ENCODE measurements at regions not wholly inside any gene's neighbourhood (a gene's known extent, or its start where the extent isn't known, plus 50 kb on each side); places are given as distances from the start of the nearest gene placed in this dataset.
A peak's percentile ranks its signal among the peaks of the same experiment; 100 is the strongest.

- H3K23ac ChIP-seq (ENCODE audit: low read length): no peak overlapping the region
- H2BK5ac ChIP-seq (ENCODE audit: low read depth, low read length, poor library complexity): no peak overlapping the region
- H4K12ac ChIP-seq (ENCODE audit: low read depth, low read length): no peak overlapping the region
- H2AK5ac ChIP-seq (ENCODE audit: low read length): no peak overlapping the region
- H3K14ac ChIP-seq (ENCODE audit: low read length): no peak overlapping the region
- H3K9me3 ChIP-seq (ENCODE audit: insufficient read depth, low read depth, low read length): no peaks in the 10 kb centered on the region
- H3K79me1 ChIP-seq (ENCODE audit: low read length): no peaks in the 10 kb centered on the region
- H2BK12ac ChIP-seq (ENCODE audit: low read length): no peak overlapping the region
- WGBS (ENCODE audit: extremely low coverage, insufficient coverage, insufficient read length): no CpG with 5 or more reads among the region's 2 CpGs
- no peak overlapping the region for H3K4me2 ChIP-seq (ENCODE audit: low read length)
- no peaks in the 10 kb centered on the region for H3K79me2 ChIP-seq (ENCODE audit: control insufficient read depth, insufficient read depth, low read length, poor library complexity)
- H3K36me3 ChIP-seq (ENCODE audit: control insufficient read depth in 1 of 2, insufficient read depth in 2 of 2, low read length in 2 of 2): no peaks in the 10 kb centered on the region
- no peak overlapping the region for H4K8ac ChIP-seq (ENCODE audit: low read depth, low read length)
- peaks cover 0 to 10% of the 10 kb centered on the region in 2 experiments for H3K4me1 ChIP-seq (ENCODE audit: control insufficient read depth in 1 of 2, insufficient read depth in 2 of 2, low read length in 2 of 2)
- no peak overlapping the region for H4K91ac ChIP-seq (ENCODE audit: low read depth, low read length)
- H3K27me3 ChIP-seq (ENCODE audit: insufficient read depth, low read length): no peaks in the 10 kb centered on the region
- DNase-seq: no peak
- no peak overlapping the region for H3K27ac ChIP-seq (ENCODE audit: low read depth, low read length)
- H2AFZ ChIP-seq (ENCODE audit: insufficient read depth, low read length, poor library complexity): no peak overlapping the region
- H3K18ac ChIP-seq (ENCODE audit: low read length): no peak overlapping the region
- no peak overlapping the region for H3K4ac ChIP-seq (ENCODE audit: low read depth, low read length)
- no peak overlapping the region for H3K4me3 ChIP-seq (ENCODE audit: low read depth, low read length)
- no peak overlapping the region for H3K9ac ChIP-seq (ENCODE audit: low read length)
- H2BK120ac ChIP-seq (ENCODE audit: insufficient read depth, low read length, poor library complexity): no peak overlapping the region
Measured at GRCh38 chr18:2301316-2301715, 270.0 kb downstream of the METTL4 start.

GRCh38 chr18:2302012-2302411 is 269.3 kb downstream of the METTL4 start:
- Histone ChIP-seq H2AFZ (ENCODE audit: insufficient read depth, low read length, poor library complexity) (no peak overlapping the region), H3K23ac (ENCODE audit: low read length) (no peak overlapping the region)

GRCh38 chr18:2302628-2303516 is 268.4 kb downstream of the METTL4 start:
- Histone ChIP-seq H3K79me2 (ENCODE audit: control insufficient read depth, insufficient read depth, low read length, poor library complexity) (no peaks in the 10 kb centered on the region), H3K27ac (ENCODE audit: low read depth, low read length) (peak overlapping the region; percentile 2), H3K4me1 (ENCODE audit: control insufficient read depth in 1 of 2, insufficient read depth in 2 of 2, low read length in 2 of 2) (peaks cover 0 to 10% of the 10 kb centered on the region in 2 experiments), H3K4me2 (ENCODE audit: low read length) (peak overlapping the region; percentile 28), H3K36me3 (ENCODE audit: control insufficient read depth in 1 of 2, insufficient read depth in 2 of 2, low read length in 2 of 2) (no peaks in the 10 kb centered on the region), H3K14ac (ENCODE audit: low read length) (no peak overlapping the region), H4K91ac (ENCODE audit: low read depth, low read length) (peak overlapping the region; percentile 34), H3K23ac (ENCODE audit: low read length) (no peak overlapping the region), H3K79me1 (ENCODE audit: low read length) (no peaks in the 10 kb centered on the region), H3K18ac (ENCODE audit: low read length) (no peak overlapping the region), H2AFZ (ENCODE audit: insufficient read depth, low read length, poor library complexity) (no peak overlapping the region), H3K4me3 (ENCODE audit: low read depth, low read length) (no peak overlapping the region), H3K9me3 (ENCODE audit: insufficient read depth, low read depth, low read length) (no peaks in the 10 kb centered on the region), H4K8ac (ENCODE audit: low read depth, low read length) (no peak overlapping the region), H2BK120ac (ENCODE audit: insufficient read depth, low read length, poor library complexity) (no peak overlapping the region), H3K9ac (ENCODE audit: low read length) (no peak overlapping the region), H2AK5ac (ENCODE audit: low read length) (no peak overlapping the region), H2BK12ac (ENCODE audit: low read length) (peak overlapping the region; percentile 17), H4K12ac (ENCODE audit: low read depth, low read length) (no peak overlapping the region), H3K27me3 (ENCODE audit: insufficient read depth, low read length) (no peaks in the 10 kb centered on the region), H2BK5ac (ENCODE audit: low read depth, low read length, poor library complexity) (no peak overlapping the region), H3K4ac (ENCODE audit: low read depth, low read length) (no peak overlapping the region)
- WGBS (ENCODE audit: extremely low coverage, insufficient coverage, insufficient read length): no CpG with 5 or more reads among the region's 10 CpGs
- DNase-seq: peak; percentile 78 to 83

More at GRCh38 chr18:2302012-2302411, 269.3 kb downstream of the METTL4 start:
- H3K4me2 ChIP-seq (ENCODE audit: low read length): no peak overlapping the region
- no peak overlapping the region for H3K18ac ChIP-seq (ENCODE audit: low read length)
- no peaks in the 10 kb centered on the region for H3K79me2 ChIP-seq (ENCODE audit: control insufficient read depth, insufficient read depth, low read length, poor library complexity)
- H3K9me3 ChIP-seq (ENCODE audit: insufficient read depth, low read depth, low read length): no peaks in the 10 kb centered on the region
- H3K4me1 ChIP-seq (ENCODE audit: control insufficient read depth in 1 of 2, insufficient read depth in 2 of 2, low read length in 2 of 2): peaks cover 0 to 10% of the 10 kb centered on the region in 2 experiments
- no peak overlapping the region for H3K14ac ChIP-seq (ENCODE audit: low read length)
- no peak overlapping the region for H3K4ac ChIP-seq (ENCODE audit: low read depth, low read length)
- H2AK5ac ChIP-seq (ENCODE audit: low read length): no peak overlapping the region
- no peak overlapping the region for H2BK120ac ChIP-seq (ENCODE audit: insufficient read depth, low read length, poor library complexity)
- no peak overlapping the region for H2BK5ac ChIP-seq (ENCODE audit: low read depth, low read length, poor library complexity)
- no peak overlapping the region for H3K9ac ChIP-seq (ENCODE audit: low read length)
- no peak overlapping the region for H3K27ac ChIP-seq (ENCODE audit: low read depth, low read length)
- DNase-seq: no peak
- H3K79me1 ChIP-seq (ENCODE audit: low read length): no peaks in the 10 kb centered on the region
- no peaks in the 10 kb centered on the region for H3K36me3 ChIP-seq (ENCODE audit: control insufficient read depth in 1 of 2, insufficient read depth in 2 of 2, low read length in 2 of 2)
- no peaks in the 10 kb centered on the region for H3K27me3 ChIP-seq (ENCODE audit: insufficient read depth, low read length)
- no peak overlapping the region for H4K8ac ChIP-seq (ENCODE audit: low read depth, low read length)
- no peak overlapping the region for H3K4me3 ChIP-seq (ENCODE audit: low read depth, low read length)
- no peak overlapping the region for H4K91ac ChIP-seq (ENCODE audit: low read depth, low read length)
- no peak overlapping the region for H2BK12ac ChIP-seq (ENCODE audit: low read length)
- WGBS (ENCODE audit: extremely low coverage, insufficient coverage, insufficient read length): no CpG with 5 or more reads among the region's 1 CpG
- no peak overlapping the region for H4K12ac ChIP-seq (ENCODE audit: low read depth, low read length)

GRCh38 chr18:2303517-2304238 is 267.6 kb downstream of the METTL4 start:
- Histone ChIP-seq H3K4me1 (ENCODE audit: control insufficient read depth in 1 of 2, insufficient read depth in 2 of 2, low read length in 2 of 2) (peaks cover 0 to 10% of the 10 kb centered on the region in 2 experiments), H2AFZ (ENCODE audit: insufficient read depth, low read length, poor library complexity) (no peak overlapping the region), H2BK12ac (ENCODE audit: low read length) (no peak overlapping the region), H3K9ac (ENCODE audit: low read length) (no peak overlapping the region), H3K4me2 (ENCODE audit: low read length) (no peak overlapping the region), H3K4ac (ENCODE audit: low read depth, low read length) (no peak overlapping the region), H3K36me3 (ENCODE audit: control insufficient read depth in 1 of 2, insufficient read depth in 2 of 2, low read length in 2 of 2) (no peaks in the 10 kb centered on the region), H2AK5ac (ENCODE audit: low read length) (no peak overlapping the region), H2BK120ac (ENCODE audit: insufficient read depth, low read length, poor library complexity) (no peak overlapping the region), H4K91ac (ENCODE audit: low read depth, low read length) (peak overlapping the region; percentile 34), H2BK5ac (ENCODE audit: low read depth, low read length, poor library complexity) (no peak overlapping the region), H4K12ac (ENCODE audit: low read depth, low read length) (no peak overlapping the region), H3K79me2 (ENCODE audit: control insufficient read depth, insufficient read depth, low read length, poor library complexity) (no peaks in the 10 kb centered on the region), H3K27ac (ENCODE audit: low read depth, low read length) (no peak overlapping the region), H3K4me3 (ENCODE audit: low read depth, low read length) (no peak overlapping the region), H3K79me1 (ENCODE audit: low read length) (no peaks in the 10 kb centered on the region), H3K23ac (ENCODE audit: low read length) (no peak overlapping the region), H3K18ac (ENCODE audit: low read length) (no peak overlapping the region), H3K27me3 (ENCODE audit: insufficient read depth, low read length) (no peaks in the 10 kb centered on the region), H3K9me3 (ENCODE audit: insufficient read depth, low read depth, low read length) (no peaks in the 10 kb centered on the region), H4K8ac (ENCODE audit: low read depth, low read length) (no peak overlapping the region), H3K14ac (ENCODE audit: low read length) (no peak overlapping the region)
- peak; percentile 51 to 87 for DNase-seq
- WGBS (ENCODE audit: extremely low coverage, insufficient coverage, insufficient read length): no CpG with 5 or more reads among the region's 3 CpGs

Data from trophoblast cell (in vitro differentiated cells and primary cell).